BLaER1 (cell line): ENCODE measurements at regions not wholly inside any gene's neighbourhood (a gene's known extent, or its start where the extent isn't known, plus 50 kb on each side); places are given as distances from the start of the nearest gene placed in this dataset.
A peak's percentile ranks its signal among the peaks of the same experiment; 100 is the strongest.

ENCODE experiments used
- H3K27ac ChIP-seq: shearing (Covaris generic); formaldehyde crosslinking; 2 replicates; pipeline ENCODE4 v1.8.1; 2022
- H3K27me3 ChIP-seq: shearing (Covaris generic); formaldehyde crosslinking; 2 replicates; pipeline ENCODE4 v1.8.1; 2022
- H3K36me3 ChIP-seq: shearing (Covaris generic); formaldehyde crosslinking; 2 replicates; pipeline ENCODE4 v1.8.1; 2022
- H3K4me1 ChIP-seq: shearing (Covaris generic); formaldehyde crosslinking; 2 replicates; pipeline ENCODE4 v1.8.1; 2022
- H3K4me2 ChIP-seq: shearing (Covaris generic); formaldehyde crosslinking; 2 replicates; pipeline ENCODE4 v1.8.1; 2022
- H3K4me3 ChIP-seq: shearing (Covaris generic); formaldehyde crosslinking; 2 replicates; pipeline ENCODE4 v1.8.1; 2022
- H3K9ac ChIP-seq: shearing (Covaris generic); formaldehyde crosslinking; 2 replicates; pipeline ENCODE4 v1.8.1; 2022
- H3K9me3 ChIP-seq: shearing (Covaris generic); formaldehyde crosslinking; 2 replicates; pipeline ENCODE4 v1.8.1; 2022
- H4K20me1 ChIP-seq: shearing (Covaris generic); formaldehyde crosslinking; 2 replicates; pipeline ENCODE4 v1.8.1; 2022
- Cebpa-rat ChIP-seq: shearing (Covaris generic); IDR thresholded peaks from 2 replicates; pipeline ENCODE4 v1.8.1; 2022

- peaks cover 65% of the 10 kb centered on the region for H3K4me1 ChIP-seq
Observed at GRCh38 chr22:46058591-46059519, 81.9 kb upstream of the WNT7B start.

GRCh38 chr22:46060292-46061123, 83.5 kb upstream of the WNT7B start:
- Histone ChIP-seq H3K4me3 (no peak overlapping the region), H3K27me3 (peaks cover 23% of the 10 kb centered on the region)

More at GRCh38 chr22:46058591-46059519, 81.9 kb upstream of the WNT7B start:
- Histone ChIP-seq H4K20me1 (peaks cover 12% of the 10 kb centered on the region), H3K9me3 (no peaks in the 10 kb centered on the region), H3K9ac (peak overlapping the region; percentile 61), H3K27ac (peak overlapping the region; percentile 80), H3K27me3 (peaks cover 6% of the 10 kb centered on the region), H3K4me3 (peak overlapping the region; percentile 51), H3K4me2 (peak overlapping the region; percentile 87), H3K36me3 (peaks cover 5% of the 10 kb centered on the region; the same call in 1 of the 2 replicates)
- no peak for TF ChIP-seq Cebpa-rat

DNA sequence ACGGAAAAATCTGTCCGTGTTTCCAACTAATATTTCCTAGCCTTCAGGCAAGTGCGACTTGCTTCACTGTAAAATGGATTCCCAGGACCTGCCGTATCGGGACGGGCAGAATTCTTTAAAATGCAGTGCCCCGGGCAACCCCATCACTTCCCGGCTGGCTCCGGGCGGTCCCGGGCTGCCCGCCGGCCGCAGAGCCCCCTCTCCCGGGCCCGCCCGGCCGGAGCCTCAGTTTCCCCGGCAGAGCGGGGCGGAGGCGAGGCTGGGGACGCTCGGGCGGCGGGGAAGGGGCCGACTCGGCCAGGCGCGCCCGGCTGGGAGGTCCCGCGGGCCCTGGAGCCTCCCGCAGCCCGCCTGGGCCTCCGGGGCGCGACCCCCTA, 84.2 kb upstream of the WNT7B start:
- H3K27me3 ChIP-seq, result peaks cover 29% of the 10 kb centered on the region
- H3K9ac ChIP-seq, result no peak overlapping the region
- peaks cover 26% of the 10 kb centered on the region for H4K20me1 ChIP-seq
- H3K4me2 ChIP-seq, result no peak overlapping the region
- no peak overlapping the region for H3K27ac ChIP-seq
- H3K9me3 ChIP-seq, result no peaks in the 10 kb centered on the region
- TF ChIP-seq Cebpa-rat, result no peak
- peaks cover 68% of the 10 kb centered on the region for H3K4me1 ChIP-seq
- H3K4me3 ChIP-seq, result no peak overlapping the region
- peaks cover 5% of the 10 kb centered on the region; the same call in 1 of the 2 replicates for H3K36me3 ChIP-seq

More at GRCh38 chr22:46060292-46061123, 83.5 kb upstream of the WNT7B start:
- H3K4me2 ChIP-seq, result no peak overlapping the region
- no peak overlapping the region for H3K27ac ChIP-seq
- H3K9me3 ChIP-seq, result no peaks in the 10 kb centered on the region
- peaks cover 26% of the 10 kb centered on the region for H4K20me1 ChIP-seq
- H3K9ac ChIP-seq, result no peak overlapping the region
- TF ChIP-seq Cebpa-rat, result no peak
- peaks cover 69% of the 10 kb centered on the region for H3K4me1 ChIP-seq
- peaks cover 5% of the 10 kb centered on the region; the same call in 1 of the 2 replicates for H3K36me3 ChIP-seq

GRCh38 chr22:46061501-46062231, 84.7 kb upstream of the WNT7B start:
- Histone ChIP-seq H3K4me3 (no peak overlapping the region), H3K4me1 (peaks cover 64% of the 10 kb centered on the region), H3K9ac (no peak overlapping the region), H4K20me1 (peaks cover 26% of the 10 kb centered on the region), H3K27me3 (peaks cover 34% of the 10 kb centered on the region), H3K27ac (no peak overlapping the region), H3K4me2 (no peak overlapping the region), H3K36me3 (peaks cover 5% of the 10 kb centered on the region; the same call in 1 of the 2 replicates), H3K9me3 (no peaks in the 10 kb centered on the region)
- no peak for TF ChIP-seq Cebpa-rat

DNA sequence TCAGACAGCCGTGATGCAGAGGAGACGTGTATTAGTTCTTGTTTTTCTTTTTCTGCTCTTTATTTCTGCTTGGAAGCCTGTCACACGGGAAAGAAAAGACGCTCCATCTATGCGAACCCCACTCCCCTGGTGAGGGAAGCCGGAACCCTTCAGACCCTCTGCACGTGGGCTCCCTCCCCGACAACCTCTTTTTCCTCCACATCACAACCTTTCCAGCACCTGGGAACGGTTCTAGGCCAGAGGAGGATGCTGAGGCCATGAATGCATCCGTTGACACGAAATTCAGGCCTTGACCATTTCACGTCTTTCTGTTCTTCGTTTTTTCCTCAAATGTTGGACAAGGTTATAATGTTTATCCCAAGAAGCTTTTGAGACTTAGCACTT, 85.3 kb upstream of the WNT7B start:
- Histone ChIP-seq H3K36me3 (peaks cover 5% of the 10 kb centered on the region; the same call in 1 of the 2 replicates), H3K27me3 (peaks cover 40% of the 10 kb centered on the region), H3K27ac (no peak overlapping the region), H4K20me1 (peaks cover 26% of the 10 kb centered on the region), H3K4me2 (no peak overlapping the region), H3K9ac (no peak overlapping the region), H3K9me3 (no peaks in the 10 kb centered on the region), H3K4me3 (no peak overlapping the region), H3K4me1 (peaks cover 64% of the 10 kb centered on the region)
- no peak for TF ChIP-seq Cebpa-rat

DNA sequence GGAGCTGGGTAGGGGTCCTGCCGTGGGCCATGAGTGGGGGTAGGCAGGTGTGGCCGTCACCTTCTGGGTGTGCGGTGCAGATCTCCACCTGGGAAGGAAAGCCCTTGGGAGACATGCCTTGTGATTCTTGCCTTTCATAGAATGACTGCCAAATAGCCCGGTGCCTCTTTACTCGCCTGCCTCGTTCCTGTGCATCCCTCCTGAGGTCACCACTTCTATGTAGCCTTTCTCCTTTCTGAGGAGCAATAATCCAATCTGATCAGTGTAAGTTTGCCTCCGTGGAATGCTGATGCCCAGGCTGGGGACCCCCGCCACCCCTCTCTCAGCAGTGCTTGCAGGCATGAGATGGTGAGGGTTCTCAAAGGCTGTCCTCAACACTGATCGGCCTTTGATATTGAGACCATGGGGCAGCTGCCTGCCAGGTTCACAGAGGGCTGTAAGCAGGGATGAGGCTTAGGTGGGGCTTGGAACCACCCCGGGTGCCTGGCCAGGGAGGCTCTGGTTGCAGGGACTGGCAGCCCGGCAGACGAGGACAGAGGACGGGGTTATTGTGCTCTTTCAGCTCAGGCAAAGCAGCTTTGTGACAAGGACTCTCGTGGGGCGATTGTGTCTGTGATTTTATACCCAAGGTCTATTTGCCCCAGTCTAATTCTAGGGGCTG, 86.1 kb upstream of the WNT7B start:
- Histone ChIP-seq H3K4me1 (peaks cover 64% of the 10 kb centered on the region), H3K9ac (peak overlapping the region; percentile 22; the same call in 1 of the 2 replicates), H3K9me3 (no peaks in the 10 kb centered on the region), H3K4me3 (no peak overlapping the region), H3K36me3 (peaks cover 5% of the 10 kb centered on the region; the same call in 1 of the 2 replicates), H3K27ac (peak overlapping the region; percentile 28; the same call in 1 of the 2 replicates), H3K27me3 (peaks cover 49% of the 10 kb centered on the region), H3K4me2 (peak overlapping the region; percentile 38), H4K20me1 (peaks cover 26% of the 10 kb centered on the region)
- TF ChIP-seq Cebpa-rat, result no peak

DNA sequence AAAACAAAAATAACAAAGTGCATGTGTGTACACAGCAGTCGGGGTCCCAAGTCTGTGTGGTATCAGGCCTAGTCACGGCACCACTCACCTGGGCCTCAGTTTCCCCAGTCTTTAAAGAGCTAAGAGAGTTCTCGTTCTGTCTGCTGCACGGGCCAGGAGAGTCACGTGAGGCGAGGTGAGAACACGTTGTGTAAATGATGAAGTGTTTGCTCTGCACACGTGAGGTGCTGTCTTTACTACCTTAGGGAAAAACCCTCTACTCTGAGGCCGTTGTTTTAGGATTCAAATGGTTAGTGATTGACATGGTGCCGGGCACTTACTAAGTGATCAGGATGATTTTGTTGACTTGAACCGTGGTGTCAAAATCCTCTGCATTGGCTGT, 86.5 kb upstream of the PPARA start:
- H3K4me1 ChIP-seq, result peaks cover 62% of the 10 kb centered on the region

GRCh38 chr22:46064228-46064965, 85.9 kb upstream of the PPARA start:
- Histone ChIP-seq H3K4me1 (peaks cover 62% of the 10 kb centered on the region), H3K27ac (no peak overlapping the region), H4K20me1 (peaks cover 31% of the 10 kb centered on the region), H3K4me3 (no peak overlapping the region), H3K27me3 (peaks cover 62% of the 10 kb centered on the region), H3K9ac (no peak overlapping the region), H3K9me3 (no peaks in the 10 kb centered on the region), H3K36me3 (peaks cover 5% of the 10 kb centered on the region; the same call in 1 of the 2 replicates), H3K4me2 (peak overlapping the region; percentile 21; the same call in 1 of the 2 replicates)
- TF ChIP-seq Cebpa-rat, result no peak

More for the DNA sequence above, 86.5 kb upstream of the PPARA start:
- H3K4me2 ChIP-seq, result peak overlapping the region; percentile 38; the same call in 1 of the 2 replicates
- H3K27ac ChIP-seq, result no peak overlapping the region
- TF ChIP-seq Cebpa-rat, result no peak
- no peak overlapping the region for H3K4me3 ChIP-seq
- H3K9me3 ChIP-seq, result no peaks in the 10 kb centered on the region
- H3K9ac ChIP-seq, result no peak overlapping the region
- peaks cover 56% of the 10 kb centered on the region for H3K27me3 ChIP-seq
- H4K20me1 ChIP-seq, result peaks cover 26% of the 10 kb centered on the region
- peaks cover 5% of the 10 kb centered on the region; the same call in 1 of the 2 replicates for H3K36me3 ChIP-seq
